ENCODE measurements at regions not wholly inside any gene's neighbourhood (a gene's known extent, or its start where the extent isn't known, plus 50 kb on each side); places are given as distances from the start of the nearest gene placed in this dataset.

GRCh38 chr20:12750221-12750620 is 258.6 kb upstream of the SPTLC3 start:
- TF ChIP-seq GATA3 (IDR thresholded peaks at IDR 0.05; ENCODE audit: low read depth, low read length) (no peak), GATA2 (IDR thresholded peaks at IDR 0.05; ENCODE audit: low read depth, low read length) (no peak)

GRCh38 chr20:12762725-12763124 is 246.0 kb upstream of the SPTLC3 start:
- TF ChIP-seq GATA2 (IDR thresholded peaks at IDR 0.05; ENCODE audit: low read depth, low read length), result no peak
- TF ChIP-seq GATA3 (IDR thresholded peaks at IDR 0.05; ENCODE audit: low read depth, low read length), result no peak

GRCh38 chr20:12763406-12763805 is 245.4 kb upstream of the SPTLC3 start:
- TF ChIP-seq GATA2 (IDR thresholded peaks at IDR 0.05; ENCODE audit: low read depth, low read length) (no peak), GATA3 (IDR thresholded peaks at IDR 0.05; ENCODE audit: low read depth, low read length) (no peak)

GRCh38 chr20:12764053-12764452 is 244.7 kb upstream of the SPTLC3 start:
- TF ChIP-seq GATA2 (IDR thresholded peaks at IDR 0.05; ENCODE audit: low read depth, low read length), result no peak
- no peak for TF ChIP-seq GATA3 (IDR thresholded peaks at IDR 0.05; ENCODE audit: low read depth, low read length)

- TF ChIP-seq GATA3 (IDR thresholded peaks at IDR 0.05; ENCODE audit: low read depth, low read length) (no peak), GATA2 (IDR thresholded peaks at IDR 0.05; ENCODE audit: low read depth, low read length) (no peak)
Observed at GRCh38 chr20:12764851-12765250, 243.9 kb upstream of the SPTLC3 start.

- TF ChIP-seq GATA2 (IDR thresholded peaks at IDR 0.05; ENCODE audit: low read depth, low read length), result no peak
- no peak for TF ChIP-seq GATA3 (IDR thresholded peaks at IDR 0.05; ENCODE audit: low read depth, low read length)
Observed at GRCh38 chr20:12773936-12774335, 234.8 kb upstream of the SPTLC3 start.

- TF ChIP-seq GATA3 (IDR thresholded peaks at IDR 0.05; ENCODE audit: low read depth, low read length) (no peak), GATA2 (IDR thresholded peaks at IDR 0.05; ENCODE audit: low read depth, low read length) (no peak)
Observed at GRCh38 chr20:12775041-12775440, 233.7 kb upstream of the SPTLC3 start.

- TF ChIP-seq GATA3 (IDR thresholded peaks at IDR 0.05; ENCODE audit: low read depth, low read length) (no peak), GATA2 (IDR thresholded peaks at IDR 0.05; ENCODE audit: low read depth, low read length) (no peak)
Observed at GRCh38 chr20:12777016-12777415, 231.8 kb upstream of the SPTLC3 start.

GRCh38 chr20:12786276-12786675 is 222.5 kb upstream of the SPTLC3 start:
- TF ChIP-seq GATA3 (IDR thresholded peaks at IDR 0.05; ENCODE audit: low read depth, low read length) (no peak), GATA2 (IDR thresholded peaks at IDR 0.05; ENCODE audit: low read depth, low read length) (no peak)

GRCh38 chr20:12788632-12789299 is 220.0 kb upstream of the SPTLC3 start:
- no peak for TF ChIP-seq GATA3 (IDR thresholded peaks at IDR 0.05; ENCODE audit: low read depth, low read length)

- no peak for TF ChIP-seq GATA3 (IDR thresholded peaks at IDR 0.05; ENCODE audit: low read depth, low read length)
- TF ChIP-seq GATA2 (IDR thresholded peaks at IDR 0.05; ENCODE audit: low read depth, low read length), result no peak
Observed at GRCh38 chr20:12790859-12791258, 217.9 kb upstream of the SPTLC3 start.

- TF ChIP-seq GATA3 (IDR thresholded peaks at IDR 0.05; ENCODE audit: low read depth, low read length), result no peak
- TF ChIP-seq GATA2 (IDR thresholded peaks at IDR 0.05; ENCODE audit: low read depth, low read length), result no peak
Observed at GRCh38 chr20:12798286-12798685, 210.5 kb upstream of the SPTLC3 start.

GRCh38 chr20:12808006-12808567 is 200.7 kb upstream of the SPTLC3 start:
- TF ChIP-seq GATA3 (IDR thresholded peaks at IDR 0.05; ENCODE audit: low read depth, low read length) (no peak), GATA2 (IDR thresholded peaks at IDR 0.05; ENCODE audit: low read depth, low read length) (no peak)

GRCh38 chr20:12815231-12815768 is 193.5 kb upstream of the SPTLC3 start:
- TF ChIP-seq GATA3 (IDR thresholded peaks at IDR 0.05; ENCODE audit: low read depth, low read length) (no peak), GATA2 (IDR thresholded peaks at IDR 0.05; ENCODE audit: low read depth, low read length) (no peak)

GRCh38 chr20:12815778-12816408 is 192.9 kb upstream of the SPTLC3 start:
- TF ChIP-seq GATA3 (IDR thresholded peaks at IDR 0.05; ENCODE audit: low read depth, low read length), result no peak
- no peak for TF ChIP-seq GATA2 (IDR thresholded peaks at IDR 0.05; ENCODE audit: low read depth, low read length)

Data from SH-SY5Y (cell line).